NK-92 (cell line): ENCODE measurements at regions not wholly inside any gene's neighbourhood (a gene's known extent, or its start where the extent isn't known, plus 50 kb on each side); places are given as distances from the start of the nearest gene placed in this dataset.
"Not testable (repeated sequence)": the region's sequence is repeated elsewhere in the genome, so short reads cannot be mapped to it uniquely, and the experiment has no call there.

Source experiments
- DNase-seq: peaks from one replicate; lab custom pipeline; 2025; ENCODE audit not compliant: unreplicated experiment; lab: John Stamatoyannopoulos, UW

DNA sequence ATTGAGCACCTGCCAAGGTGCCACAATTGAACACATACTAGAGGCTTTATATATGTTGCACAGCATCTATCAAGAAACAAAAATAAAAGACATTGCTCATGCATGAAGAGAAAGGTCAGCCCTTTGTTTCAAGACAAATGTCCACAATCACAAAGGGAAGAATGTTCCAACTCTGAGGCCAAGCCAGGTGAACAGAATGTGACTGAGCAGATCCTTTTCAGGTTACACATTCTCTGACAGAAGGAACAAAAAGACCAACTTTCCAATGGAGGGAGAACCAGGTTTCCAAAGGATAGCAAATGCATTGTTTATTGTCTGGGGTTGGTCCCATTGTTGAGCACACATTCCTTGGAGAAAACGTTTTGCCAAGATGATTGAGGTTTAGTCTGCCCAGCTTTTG lies 50.2 kb upstream of the FAM174B start:
- DNase-seq, result no peak

DNA sequence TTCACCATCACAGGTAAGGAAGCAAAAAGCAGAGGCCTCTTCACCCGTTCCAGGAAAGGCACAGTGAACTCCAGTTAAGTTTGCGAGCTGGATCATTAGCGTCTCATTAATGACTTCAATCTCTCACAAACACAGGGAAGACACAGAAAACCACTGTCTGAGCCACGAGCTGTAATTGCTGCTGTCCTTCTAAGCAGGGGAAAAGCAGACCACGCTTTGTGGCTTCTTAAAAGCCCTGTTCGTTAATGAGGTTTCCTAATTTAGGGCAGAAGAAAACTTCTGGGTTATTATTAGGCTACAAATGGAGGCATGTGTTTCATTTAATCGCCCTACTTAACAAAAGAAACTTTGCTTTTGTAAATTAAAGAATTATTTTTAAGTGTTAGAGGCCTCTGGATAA lies 50.6 kb upstream of the FAM174B start:
- DNase-seq, result no peak

DNA sequence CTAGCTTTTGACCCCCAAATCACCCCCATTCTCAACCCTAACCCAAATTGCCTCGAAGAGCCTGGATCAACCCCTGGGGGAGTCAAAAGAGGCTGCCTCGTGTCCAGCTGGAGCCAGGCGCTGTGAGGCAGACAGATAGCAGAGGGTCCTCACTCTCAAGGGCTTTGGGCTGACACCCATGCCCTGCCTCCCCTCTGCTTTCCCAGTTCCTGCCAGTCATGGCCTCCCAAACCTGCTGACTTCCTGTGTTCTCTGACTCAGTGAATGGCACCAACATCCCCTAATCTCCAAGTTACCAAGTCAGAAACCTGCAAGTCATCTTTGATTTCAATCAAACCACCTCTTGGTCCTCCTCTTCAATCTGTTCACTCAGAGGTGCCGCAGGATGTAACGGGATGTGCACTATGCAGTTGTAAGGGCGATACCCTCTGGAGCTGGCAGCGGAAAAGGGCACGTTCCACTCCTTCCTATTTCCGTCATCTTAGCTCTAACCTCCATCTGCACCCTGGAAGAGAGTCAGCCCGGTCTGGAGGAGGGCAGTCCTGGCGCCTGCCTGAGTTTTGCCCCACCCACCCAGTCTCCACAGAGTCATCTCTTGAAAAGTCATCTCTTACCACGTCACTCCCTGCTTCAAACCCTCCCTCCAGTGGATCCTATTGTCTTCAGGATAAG lies 52.4 kb upstream of the FAM174B start:
- no peak for DNase-seq

DNA sequence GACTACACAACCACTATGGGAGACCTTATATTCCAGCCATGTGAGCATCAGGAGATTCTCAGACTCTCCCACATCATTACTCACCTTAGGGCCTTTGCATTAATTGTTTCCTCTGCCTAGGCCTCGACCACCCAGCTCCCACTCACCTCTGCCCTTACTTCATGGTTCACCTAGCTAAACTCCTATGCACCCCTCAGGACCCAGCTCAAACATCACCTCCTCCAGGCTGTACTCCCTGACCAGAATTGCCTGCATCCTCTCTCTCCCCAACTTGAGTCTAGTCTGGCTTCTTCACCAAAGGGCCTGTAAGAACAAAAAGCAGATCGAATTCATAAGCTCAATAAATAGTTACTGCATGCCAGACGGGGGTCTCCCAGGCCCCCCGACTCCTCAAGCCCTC lies 53.1 kb upstream of the FAM174B start:
- no peak for DNase-seq

DNA sequence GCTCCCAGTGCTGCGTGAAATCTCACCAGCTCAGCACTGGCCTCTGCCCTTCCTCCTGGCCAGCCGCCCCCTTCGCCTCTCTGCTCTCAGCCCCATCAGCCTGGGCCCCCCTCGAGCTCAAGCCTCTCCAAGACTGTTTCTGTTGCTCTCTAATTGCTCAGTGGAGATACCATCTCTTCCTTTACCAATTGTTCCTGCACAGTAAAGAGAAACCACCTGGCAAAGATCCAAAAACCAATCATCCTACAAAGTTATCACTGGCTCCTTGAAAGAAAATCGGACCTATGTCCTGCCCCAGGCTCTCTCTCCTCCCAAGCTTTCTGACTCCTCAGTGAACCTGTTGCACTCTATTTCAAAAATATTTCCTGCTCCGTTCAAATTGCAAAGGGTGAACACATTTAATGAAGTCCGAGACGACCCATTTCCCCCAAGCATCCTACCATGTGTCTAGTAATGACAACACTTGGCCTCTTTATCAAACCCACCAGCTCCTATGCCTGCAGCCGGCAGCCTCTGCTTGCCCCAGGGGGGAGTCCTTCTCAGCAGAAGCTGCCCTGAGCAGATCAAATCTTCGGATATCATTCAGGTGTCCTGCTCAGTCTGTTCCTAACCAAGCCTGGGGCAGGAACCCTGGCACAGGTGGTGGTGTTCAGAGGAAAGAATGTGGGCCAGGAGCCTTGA lies 53.7 kb upstream of the FAM174B start:
- no peak for DNase-seq

DNA sequence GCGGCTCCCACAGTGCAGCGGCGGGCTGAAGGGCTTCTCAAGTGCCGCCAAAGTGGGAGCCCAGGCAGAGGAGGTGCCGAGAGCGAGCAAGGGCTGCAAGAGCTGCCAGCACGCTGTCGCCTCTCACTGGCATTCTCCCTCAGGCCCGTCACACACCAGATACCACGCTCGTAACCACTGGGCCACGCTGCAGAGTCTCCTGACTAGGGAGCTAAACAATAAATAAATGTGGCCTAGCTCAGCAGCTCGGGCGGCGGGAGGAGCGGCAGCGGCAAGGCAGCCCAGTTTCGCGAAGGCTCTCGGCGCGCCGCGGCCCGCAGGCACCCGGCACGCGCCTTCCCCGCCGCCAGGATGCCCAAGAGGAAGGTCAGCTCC lies 55.9 kb upstream of the FAM174B start:
- no peak for DNase-seq

DNA sequence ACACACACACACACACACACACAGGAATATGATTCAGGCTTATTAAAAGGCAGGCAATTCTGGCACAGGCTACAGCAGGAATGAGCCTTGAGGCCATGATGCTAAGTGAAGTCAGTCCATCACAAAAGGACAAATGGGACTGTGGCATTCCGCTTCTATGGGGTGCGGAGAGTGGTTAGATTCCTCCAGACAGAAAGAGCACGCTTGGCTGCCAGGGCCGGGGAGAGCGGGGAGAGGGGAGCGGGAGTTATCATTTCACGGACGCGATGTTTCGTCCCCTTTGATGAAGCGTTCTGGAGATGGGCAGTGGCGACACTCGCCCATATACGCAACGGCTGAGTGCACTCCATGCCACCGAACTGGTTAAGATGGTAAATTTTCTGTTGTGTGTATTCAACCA lies 58.5 kb upstream of the FAM174B start:
- no peak for DNase-seq

DNA sequence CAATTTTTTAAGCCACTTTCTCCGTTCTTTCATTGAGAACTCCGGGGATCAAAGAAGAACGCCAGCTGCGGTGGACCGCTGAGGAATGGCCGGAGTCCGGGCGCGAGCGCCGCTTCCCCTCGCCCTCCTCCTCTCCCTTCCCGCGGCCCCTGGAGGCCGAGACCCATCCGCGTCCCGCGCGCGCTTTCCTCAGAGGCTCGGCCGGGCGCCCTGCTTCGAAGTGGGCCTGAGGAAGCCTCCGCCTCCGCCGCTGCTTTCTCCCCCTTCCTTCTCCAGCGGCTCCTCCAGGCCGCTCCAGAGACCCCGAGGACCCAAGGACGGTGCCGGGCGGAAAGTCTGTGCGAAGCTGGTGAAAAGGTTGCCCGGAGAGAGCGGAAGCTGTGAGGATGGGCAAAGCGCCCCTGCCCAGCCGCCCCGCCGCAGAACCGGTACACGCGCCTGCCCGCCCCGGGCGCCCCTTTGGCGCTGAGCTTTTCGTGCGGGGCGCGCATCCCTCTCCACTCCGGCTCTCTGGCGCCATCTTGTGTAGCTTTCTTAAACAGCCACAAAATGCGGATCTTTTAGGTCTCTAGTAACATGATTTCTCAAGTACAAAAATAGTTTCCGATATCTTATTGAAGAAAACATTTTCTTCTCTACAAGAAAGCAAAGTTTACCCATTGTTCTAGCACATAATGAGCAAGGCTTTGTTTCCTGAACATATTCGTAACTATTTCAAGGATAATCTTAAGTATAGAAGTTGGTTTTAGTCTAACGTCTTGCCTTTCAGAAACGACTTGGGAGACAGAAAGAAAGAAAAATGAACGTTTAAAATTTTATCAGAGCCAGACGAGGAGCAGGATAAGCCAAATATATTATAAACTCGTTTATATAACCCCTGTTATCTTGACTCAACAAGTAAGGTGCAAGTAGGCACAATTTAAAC lies 59.2 kb upstream of the FAM174B start:
- DNase-seq, result no peak

DNA sequence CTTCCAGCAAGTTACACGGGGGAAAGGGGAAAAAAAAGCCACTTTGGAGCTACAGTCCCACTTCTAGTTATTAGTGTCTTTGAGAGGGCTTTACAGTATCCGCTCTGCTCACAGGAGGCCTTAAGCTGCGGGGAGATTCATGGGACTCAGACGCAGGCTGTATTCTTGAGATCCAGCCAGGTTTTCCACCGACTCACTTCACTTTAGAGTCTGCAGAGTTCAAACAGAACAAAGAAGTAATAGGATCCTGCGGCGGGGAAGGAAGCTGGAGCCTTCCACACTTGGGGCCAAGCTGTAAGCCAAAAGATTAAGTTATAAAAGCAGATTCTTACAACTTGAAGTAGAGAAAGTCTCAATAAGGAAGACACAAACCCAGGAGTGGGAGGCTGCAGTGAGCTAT lies 60.2 kb upstream of the FAM174B start:
- no peak for DNase-seq

DNA sequence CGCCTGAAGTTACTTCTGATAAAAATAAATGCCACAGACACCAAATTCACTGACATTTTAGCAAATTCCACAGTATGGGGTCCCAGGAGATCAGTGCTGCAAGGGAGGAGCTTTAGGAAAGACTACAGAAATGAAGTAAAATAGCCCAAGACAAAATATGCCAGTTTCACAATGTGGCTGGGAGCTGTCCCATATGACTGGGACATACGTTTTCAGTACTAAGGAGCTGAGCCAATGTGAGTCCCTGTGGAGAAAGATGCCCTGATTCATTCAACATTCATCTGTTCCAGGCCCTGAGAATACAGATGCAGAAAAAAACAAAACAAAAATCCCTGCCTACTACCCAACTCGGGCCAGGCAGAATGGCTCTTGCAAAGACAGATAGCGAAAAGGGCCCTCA lies 63.4 kb upstream of the FAM174B start:
- DNase-seq, result no peak

DNA sequence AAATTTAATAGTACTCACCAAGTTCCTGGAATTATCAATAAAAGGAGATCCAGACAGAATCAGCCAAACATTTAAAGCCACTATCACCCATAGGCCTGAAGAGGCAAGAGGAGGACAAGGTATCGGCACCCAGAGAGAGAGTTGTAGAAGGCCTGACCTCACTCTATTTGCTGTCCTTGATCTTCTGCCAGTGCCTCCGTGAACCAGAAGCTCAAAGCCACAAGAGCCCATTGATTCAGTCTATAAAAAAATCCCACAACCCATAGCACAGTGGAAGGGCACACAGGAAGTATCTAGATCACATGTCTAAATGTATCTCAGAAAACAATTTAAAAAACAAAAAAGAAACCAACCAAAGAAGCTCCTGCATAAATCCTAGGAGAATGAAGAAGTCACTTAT lies 68.6 kb upstream of the FAM174B start:
- DNase-seq, result no peak

DNA sequence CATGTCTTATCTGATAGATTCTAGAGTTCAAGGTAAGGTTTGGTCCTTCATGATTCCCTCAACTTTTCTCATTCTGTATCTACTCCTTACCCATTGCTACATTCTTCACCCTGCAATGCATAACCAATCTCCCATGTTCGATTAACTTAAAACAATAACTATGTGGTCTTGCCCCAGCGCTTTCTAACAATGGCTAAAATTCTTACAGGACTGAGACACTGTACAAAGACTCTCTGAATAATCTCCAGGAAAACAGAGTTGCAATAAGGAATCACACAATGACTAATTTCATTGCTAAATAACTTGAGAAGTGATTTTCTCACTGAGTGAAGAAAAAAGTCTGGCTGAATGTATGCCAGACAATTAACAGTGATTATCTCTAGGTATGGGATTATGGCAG lies 69.6 kb upstream of the FAM174B start:
- DNase-seq, result no peak

DNA sequence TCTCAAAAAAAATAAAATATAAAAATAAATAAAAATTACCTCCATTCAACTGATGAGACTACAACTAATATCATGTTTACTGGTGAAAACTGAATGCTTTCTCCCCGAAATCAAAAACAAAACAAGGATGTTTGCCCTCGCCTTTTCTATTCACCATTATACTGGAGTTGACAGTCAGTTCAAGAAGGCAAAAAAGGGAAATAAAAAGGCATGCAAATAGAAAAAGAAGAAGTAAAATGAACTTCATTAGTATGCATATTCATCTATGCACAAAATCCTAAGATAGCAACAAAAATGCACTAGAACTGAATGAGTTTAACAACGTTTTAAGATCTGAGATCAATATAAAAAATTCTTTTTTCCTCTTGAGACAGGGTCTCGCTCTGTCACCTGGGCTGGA lies 72.7 kb upstream of the FAM174B start:
- no peak for DNase-seq

DNA sequence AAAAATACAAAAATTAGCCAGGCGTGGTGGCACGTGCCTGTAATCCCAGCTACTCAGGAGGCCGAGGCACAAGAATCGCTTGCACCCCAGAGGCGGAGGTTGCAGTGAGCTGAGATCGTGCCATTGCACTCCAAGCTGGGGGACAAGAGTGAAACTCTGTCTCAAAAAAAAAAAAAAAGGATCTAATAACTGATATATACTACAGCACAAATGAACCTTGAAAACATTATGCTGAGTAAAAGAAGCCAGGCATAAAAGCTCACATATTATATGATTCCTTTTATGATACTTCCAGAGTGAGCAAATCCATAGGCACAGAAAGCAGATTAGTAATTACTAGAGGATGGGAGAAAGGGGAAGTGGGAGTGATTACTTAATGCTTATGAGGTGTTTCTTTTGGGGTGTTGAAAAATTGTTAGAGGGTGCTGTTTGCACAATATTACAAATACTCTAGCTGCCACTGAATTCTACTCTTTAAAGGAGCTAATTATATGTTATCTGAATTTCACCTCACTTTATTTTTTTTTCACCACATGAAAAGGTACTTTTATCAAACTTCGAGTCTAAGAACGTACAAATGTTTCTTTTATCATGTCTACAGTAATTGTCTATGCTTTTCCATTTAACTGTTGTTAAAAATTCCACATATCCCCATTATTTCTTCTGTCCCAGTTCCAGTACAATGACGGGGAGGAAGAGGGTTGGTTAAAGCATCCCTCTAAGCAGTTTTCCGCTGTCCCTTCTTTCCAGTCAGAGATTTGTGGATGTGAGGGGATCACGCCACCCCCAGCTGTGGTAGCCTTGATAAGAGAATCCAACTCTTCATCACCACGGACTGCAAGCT lies 77.7 kb upstream of the FAM174B start:
- DNase-seq, result no peak

DNA sequence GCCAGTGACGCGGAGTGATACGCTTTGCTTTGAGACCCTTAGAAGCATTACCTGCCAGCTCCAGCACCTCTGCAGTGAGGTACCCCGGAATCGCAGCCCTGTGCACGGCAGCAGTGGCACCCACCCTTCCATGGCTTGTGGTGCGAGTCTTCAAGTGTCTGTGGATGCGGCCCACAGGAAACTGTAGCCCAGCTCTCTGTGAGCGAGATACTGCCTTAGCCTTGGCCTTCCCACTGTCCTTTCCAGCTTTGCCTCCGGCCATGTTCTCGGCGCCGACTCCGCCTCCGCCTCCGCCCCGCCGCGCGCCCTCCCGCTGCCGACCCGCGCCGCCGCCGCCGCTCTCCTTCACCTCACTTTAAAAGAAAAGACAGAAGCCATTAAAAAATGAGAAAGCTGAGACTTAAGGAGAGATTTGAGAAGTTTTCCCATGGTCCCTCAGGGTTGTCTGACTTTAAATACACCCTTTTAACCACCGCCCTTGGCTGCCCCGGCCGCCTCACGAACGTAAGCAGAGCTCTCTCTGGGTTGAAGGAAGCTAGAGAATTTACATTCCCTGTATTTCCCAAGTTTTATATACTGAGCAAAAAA lies 78.5 kb upstream of the FAM174B start:
- DNase-seq, result no peak

DNA sequence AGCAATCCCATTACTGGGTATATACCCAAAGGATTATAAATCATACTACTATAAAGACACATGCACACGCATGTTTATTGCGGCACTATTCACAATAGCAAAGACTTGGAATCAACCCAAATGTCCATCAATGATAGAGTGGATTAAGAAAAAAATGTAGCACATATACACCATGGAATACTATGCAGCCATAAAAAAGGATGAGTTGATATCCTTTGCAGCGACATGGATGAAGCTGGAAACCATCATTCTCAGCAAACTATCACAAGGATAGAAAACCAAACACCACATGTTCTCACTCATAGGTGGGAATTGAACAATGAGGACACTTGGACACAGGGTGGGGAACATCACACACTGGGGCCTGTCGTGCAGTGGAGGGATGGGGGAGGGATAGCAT lies 83.7 kb upstream of the FAM174B start:
- DNase-seq, result not testable (repeated sequence)

DNA sequence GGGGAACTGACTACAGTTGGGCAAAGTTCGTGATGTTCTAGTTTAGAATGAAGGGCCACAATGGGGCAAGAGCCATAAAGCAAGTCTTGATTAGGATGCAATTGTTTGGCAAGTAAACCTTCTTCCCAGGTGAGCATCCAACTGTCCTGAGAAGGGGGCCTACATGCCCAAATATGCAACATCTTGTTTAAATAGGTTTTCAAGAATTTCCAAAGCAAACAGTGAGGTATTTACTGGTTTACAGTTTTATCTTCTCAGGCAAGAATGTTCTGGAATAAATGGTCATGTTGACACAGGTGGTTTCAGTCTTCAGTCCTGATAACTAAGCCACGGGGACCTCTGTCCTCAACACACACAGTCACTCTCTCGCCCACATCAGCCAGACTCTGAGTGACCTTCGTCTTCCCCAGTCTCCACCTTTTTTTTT lies 90.3 kb upstream of the FAM174B start:
- no peak for DNase-seq

DNA sequence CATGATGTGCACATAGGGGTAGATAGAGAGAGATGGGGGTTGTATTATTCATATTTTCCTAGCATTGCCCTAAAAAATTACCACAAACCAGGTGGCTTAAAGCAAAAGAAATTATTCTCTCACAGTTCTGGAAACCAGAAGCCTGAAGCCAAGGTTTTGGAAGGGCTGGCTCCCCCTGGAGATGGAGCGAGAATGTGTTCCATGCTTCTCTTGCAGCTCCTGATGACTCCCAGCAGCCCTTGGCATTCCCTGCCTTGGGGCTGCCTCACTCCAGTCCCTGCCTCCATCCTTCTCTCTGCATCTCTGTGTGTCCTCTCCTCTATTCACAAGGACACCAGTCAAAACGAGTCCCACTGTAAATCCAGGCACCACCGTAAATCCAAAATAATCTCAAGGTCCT lies 91.5 kb upstream of the FAM174B start:
- no peak for DNase-seq

DNA sequence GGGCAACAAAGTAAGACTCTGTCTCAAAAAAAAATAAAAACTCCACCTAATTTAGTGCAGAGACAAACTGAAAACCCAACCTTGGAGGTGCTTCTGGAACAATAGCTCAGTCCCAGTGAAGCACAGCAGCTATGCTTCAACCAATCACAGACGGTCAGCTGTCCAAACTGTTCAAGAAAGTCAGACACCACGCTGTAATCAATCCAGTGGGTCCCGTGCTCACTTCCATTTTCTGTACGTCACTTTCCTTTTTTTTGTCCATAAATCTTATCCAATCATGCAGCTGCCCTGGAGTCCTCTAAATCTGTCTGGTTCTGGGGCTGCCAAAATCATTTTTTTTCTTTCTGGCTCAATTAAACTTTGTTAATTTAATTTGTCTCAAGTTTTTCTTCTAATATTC lies 93.6 kb upstream of the FAM174B start:
- DNase-seq, result no peak

DNA sequence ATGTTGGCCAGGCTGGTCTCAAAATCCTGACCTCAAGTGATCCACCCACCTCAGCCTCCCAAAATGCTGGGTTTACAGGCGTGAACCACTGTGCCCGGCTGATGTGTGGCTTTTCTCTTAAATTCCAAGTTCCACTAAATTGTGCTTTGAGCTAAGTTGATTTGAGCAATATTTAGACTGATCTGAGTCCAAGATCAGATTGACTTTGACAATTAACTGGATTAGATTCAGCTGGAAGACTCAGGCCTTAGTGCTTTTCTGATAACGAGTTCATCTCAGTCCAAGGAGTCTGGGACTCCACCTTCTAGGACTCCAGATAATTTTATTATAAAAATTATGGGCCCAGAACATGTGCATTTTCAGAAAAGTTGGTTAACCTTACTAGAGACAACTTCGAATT lies 94.4 kb upstream of the FAM174B start:
- no peak for DNase-seq

DNA sequence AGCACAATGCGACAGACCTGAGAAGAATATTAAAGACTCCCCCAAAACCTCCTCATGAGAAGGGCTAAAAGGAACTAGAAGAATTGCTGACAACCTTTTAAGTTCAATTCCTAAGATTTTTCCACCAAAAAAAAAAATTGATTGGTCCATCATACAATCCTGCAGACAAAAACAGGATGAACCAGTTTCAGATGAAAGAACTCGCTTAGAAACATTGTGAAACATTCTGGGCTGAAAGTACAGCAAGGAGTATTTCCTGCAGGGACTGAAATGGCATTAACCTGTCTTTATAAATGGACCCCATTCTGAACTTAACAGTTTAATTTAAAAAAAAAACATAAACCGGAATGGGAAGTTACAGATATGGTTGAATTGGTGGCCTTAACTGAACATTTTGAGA lies 96.0 kb upstream of the FAM174B start:
- no peak for DNase-seq
